ENCODE measurements at regions not wholly inside any gene's neighbourhood (a gene's known extent, or its start where the extent isn't known, plus 50 kb on each side); places are given as distances from the start of the nearest gene placed in this dataset.

DNA sequence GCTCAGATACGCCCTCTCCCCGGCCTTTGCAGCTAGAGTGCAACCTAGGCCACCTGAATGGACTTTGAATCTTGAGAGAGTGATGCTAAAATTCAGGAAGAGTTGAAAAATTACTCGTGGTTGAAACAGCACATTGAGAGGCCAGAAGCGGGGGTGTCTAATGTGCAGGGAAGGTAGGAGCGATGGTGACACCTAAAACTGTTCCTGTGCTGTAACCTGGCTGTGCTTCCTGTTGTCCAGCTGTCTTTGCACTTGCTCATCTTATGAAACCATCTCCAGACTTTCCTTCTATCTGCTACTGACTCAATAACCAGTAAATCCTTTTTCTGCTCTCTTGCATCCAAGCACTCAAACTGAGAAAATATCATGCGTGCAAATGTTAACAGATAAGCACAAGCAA, 106.4 kb upstream of the RPS6KA3 start:
- no peak for TF ChIP-seq CTCF (IDR thresholded peaks at IDR 0.05; ENCODE audit: control insufficient read depth, insufficient read depth, low read depth, low read length, missing control alignments)
- DNase-seq (ENCODE audit: low read depth): no peak
- H3K4me3 ChIP-seq (ENCODE audit: control insufficient read depth, low read depth, low read length): no peak overlapping the region

DNA sequence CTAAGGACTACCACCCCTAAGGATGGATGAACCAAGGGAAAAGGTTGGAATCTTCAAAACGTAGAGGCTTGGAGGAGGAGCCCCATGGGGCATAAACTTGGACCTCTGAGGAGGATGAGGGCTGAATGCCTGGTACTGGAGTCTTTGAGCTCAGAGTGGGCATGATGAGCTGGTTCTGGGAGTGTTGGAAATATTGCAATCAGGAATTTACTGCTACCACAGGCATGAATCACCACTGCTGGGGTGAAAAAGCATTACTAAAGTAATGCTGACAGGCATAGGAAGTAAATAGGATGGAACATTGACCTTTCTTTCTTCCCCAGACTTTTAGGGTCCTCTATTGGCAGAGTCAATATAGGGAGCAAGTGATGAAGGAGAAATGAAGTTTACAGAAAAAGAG, 105.8 kb upstream of the RPS6KA3 start:
- no peak for TF ChIP-seq CTCF (IDR thresholded peaks at IDR 0.05; ENCODE audit: control insufficient read depth, insufficient read depth, low read depth, low read length, missing control alignments)

GRCh38 chrX:20369468-20369867, 102.8 kb upstream of the RPS6KA3 start:
- no peak overlapping the region for H3K4me3 ChIP-seq (ENCODE audit: control insufficient read depth, low read depth, low read length)
- no peak for DNase-seq (ENCODE audit: low read depth)
- TF ChIP-seq CTCF (IDR thresholded peaks at IDR 0.05; ENCODE audit: control insufficient read depth, insufficient read depth, low read depth, low read length, missing control alignments): no peak

More for the DNA sequence above, 105.8 kb upstream of the RPS6KA3 start:
- no peak for DNase-seq (ENCODE audit: low read depth)
- no peak overlapping the region for H3K4me3 ChIP-seq (ENCODE audit: control insufficient read depth, low read depth, low read length)

DNA sequence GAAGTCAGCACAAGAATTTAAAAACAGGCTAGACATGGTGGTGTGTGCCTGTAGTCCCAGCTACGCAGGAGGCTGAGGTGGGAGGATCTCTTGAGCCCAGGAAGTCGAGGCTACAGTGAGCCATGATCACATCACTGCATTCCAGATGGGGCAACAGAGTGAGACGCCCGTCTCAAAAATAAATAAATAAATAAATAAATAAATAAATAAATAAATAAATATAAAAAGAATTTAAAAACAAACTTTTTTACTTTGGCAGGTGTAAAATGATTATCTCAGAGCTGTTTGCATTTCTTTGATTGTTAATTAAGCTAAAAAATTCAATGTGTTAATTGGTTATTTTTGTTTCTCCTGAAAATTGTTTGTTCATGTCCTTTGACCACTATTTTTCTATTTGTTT, 97.5 kb upstream of the RPS6KA3 start:
- no peak overlapping the region for H3K4me3 ChIP-seq (ENCODE audit: control insufficient read depth, low read depth, low read length)
- no peak for DNase-seq (ENCODE audit: low read depth)
- no peak for TF ChIP-seq CTCF (IDR thresholded peaks at IDR 0.05; ENCODE audit: control insufficient read depth, insufficient read depth, low read depth, low read length, missing control alignments)

- DNase-seq (ENCODE audit: low read depth): no peak
- no peak for TF ChIP-seq CTCF (IDR thresholded peaks at IDR 0.05; ENCODE audit: control insufficient read depth, insufficient read depth, low read depth, low read length, missing control alignments)
- no peak overlapping the region for H3K4me3 ChIP-seq (ENCODE audit: control insufficient read depth, low read depth, low read length)
Observed at GRCh38 chrX:20363275-20363674, 96.6 kb upstream of the RPS6KA3 start.

DNA sequence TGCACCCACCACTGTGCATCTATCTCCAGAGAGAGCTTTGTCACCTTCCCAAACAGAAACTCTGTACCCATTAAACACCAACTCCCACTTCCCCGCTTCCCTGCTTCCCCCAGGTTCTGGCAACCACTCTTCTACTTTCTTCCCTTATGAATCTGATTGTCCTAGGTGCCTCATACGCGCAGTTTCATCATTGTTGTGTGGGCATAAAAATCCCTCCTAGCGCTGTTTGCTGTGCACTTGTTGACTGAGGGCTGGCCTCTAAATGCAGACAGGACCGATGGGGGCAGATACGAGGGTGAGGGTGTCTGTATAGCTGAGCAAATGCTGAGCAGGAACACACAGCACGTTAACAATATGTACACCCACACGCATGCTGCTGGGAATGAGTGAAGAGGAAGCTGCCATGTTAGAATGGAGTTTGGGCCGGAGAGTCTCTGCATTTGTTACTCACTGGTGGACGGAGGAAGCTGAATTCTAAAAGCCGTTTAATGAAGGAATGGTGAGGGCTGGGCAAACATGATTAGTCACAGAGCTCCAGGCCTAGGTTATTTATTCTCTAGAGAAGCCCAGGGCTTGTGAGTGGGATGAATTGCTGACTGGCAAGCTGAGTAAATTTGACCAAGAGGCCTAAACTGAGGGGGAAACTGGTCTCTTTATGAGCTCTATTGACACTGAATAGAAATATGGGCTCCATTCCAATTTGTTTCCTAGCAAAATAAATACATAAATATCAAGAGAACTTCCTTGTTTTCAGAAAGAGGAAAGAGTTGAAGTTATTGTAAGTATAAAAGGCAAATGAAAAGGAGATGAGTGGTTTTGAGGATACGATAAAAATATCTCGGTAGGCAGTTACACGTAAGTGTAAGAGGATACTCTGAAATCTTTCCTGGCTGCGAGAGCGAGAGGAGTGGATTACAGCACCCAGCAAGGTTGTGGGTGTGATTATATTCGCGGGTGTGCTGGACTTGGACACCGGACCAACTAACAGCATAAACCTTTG, 95.9 kb upstream of the RPS6KA3 start:
- DNase-seq (ENCODE audit: low read depth): no peak
- no peak for TF ChIP-seq CTCF (IDR thresholded peaks at IDR 0.05; ENCODE audit: control insufficient read depth, insufficient read depth, low read depth, low read length, missing control alignments)
- no peak overlapping the region for H3K4me3 ChIP-seq (ENCODE audit: control insufficient read depth, low read depth, low read length)
